H9 (cell line): ENCODE measurements at regions not wholly inside any gene's neighbourhood (a gene's known extent, or its start where the extent isn't known, plus 50 kb on each side); places are given as distances from the start of the nearest gene placed in this dataset.
"Not testable (repeated sequence)": the region's sequence is repeated elsewhere in the genome, so short reads cannot be mapped to it uniquely, and the experiment has no call there.

Source experiments
- DNase-seq: peaks from one replicate; pipeline ENCODE4 v3.0.0-alpha.2; 2017
- H2AFZ ChIP-seq: one replicate; pipeline ENCODE4 v1.6.1; 2013; ENCODE audit warnings: mild to moderate bottlenecking, low read length, control low read depth, moderate library complexity
- H2AK5ac ChIP-seq: 2 replicates; pipeline ENCODE4 v1.6.1; 2013; ENCODE audit warnings: low read length, control low read depth, mixed read lengths; ENCODE audit not compliant: insufficient read length
- H2BK120ac ChIP-seq: one replicate; pipeline ENCODE4 v1.6.1; 2013; ENCODE audit warnings: low read depth, mild to moderate bottlenecking, low read length, control low read depth, inconsistent platforms; ENCODE audit not compliant: poor library complexity, severe bottlenecking
- H2BK12ac ChIP-seq: 2 replicates; pipeline ENCODE4 v1.6.1; 2013; ENCODE audit warnings: low read length, control low read depth, mixed read lengths, low read depth; ENCODE audit not compliant: insufficient read length
- H2BK15ac ChIP-seq: 2 replicates; pipeline ENCODE4 v1.6.1; 2013; ENCODE audit warnings: low read depth, low read length, control low read depth
- H2BK20ac ChIP-seq: one replicate; pipeline ENCODE4 v1.6.1; 2013; ENCODE audit warnings: low read depth, mild to moderate bottlenecking, low read length, control low read depth, inconsistent platforms; ENCODE audit not compliant: poor library complexity, severe bottlenecking
- H2BK5ac ChIP-seq: 2 replicates; pipeline ENCODE4 v1.6.1; 2013; ENCODE audit warnings: low read length, control low read depth, mixed read lengths; ENCODE audit not compliant: insufficient read length
- H3K14ac ChIP-seq: 2 replicates; pipeline ENCODE4 v1.6.1; 2013; ENCODE audit warnings: low read length, control low read depth; ENCODE audit not compliant: insufficient read depth
- H3K18ac ChIP-seq: 2 replicates; pipeline ENCODE4 v1.6.1; 2013; ENCODE audit warnings: low read depth, mild to moderate bottlenecking, mixed read lengths, low read length, control low read depth; ENCODE audit not compliant: insufficient read length
- H3K23ac ChIP-seq: 2 replicates; pipeline ENCODE4 v1.6.1; 2013; ENCODE audit warnings: low read length, control low read depth, mixed read lengths, low read depth; ENCODE audit not compliant: insufficient read length
- H3K23me2 ChIP-seq: 2 replicates; pipeline ENCODE4 v1.6.1; 2013; ENCODE audit warnings: low read depth, mild to moderate bottlenecking, mixed read lengths, low read length, control low read depth; ENCODE audit not compliant: insufficient read length, poor library complexity, severe bottlenecking
- H3K27ac ChIP-seq: 2 replicates; pipeline ENCODE4 v1.5.1; 2013; ENCODE audit warnings: low read length, control low read depth, mixed read lengths, low read depth; ENCODE audit not compliant: insufficient read length
- H3K27me3 ChIP-seq: 2 replicates; pipeline ENCODE4 v1.6.1; 2013; ENCODE audit warnings: low read length, control low read depth, inconsistent platforms; ENCODE audit not compliant: insufficient read depth
- H3K4ac ChIP-seq: 2 replicates; pipeline ENCODE4 v1.6.1; 2013; ENCODE audit warnings: low read depth, mild to moderate bottlenecking, control low read depth, inconsistent platforms, low read length, moderate library complexity
- H3K4me1 ChIP-seq: 2 replicates; pipeline ENCODE4 v1.6.1; 2013; ENCODE audit warnings: low read length, control low read depth, inconsistent platforms; ENCODE audit not compliant: insufficient read depth
- H3K4me2 ChIP-seq: 2 replicates; pipeline ENCODE4 v1.6.1; 2013; ENCODE audit warnings: low read length, control low read depth, mixed read lengths; ENCODE audit not compliant: insufficient read length, insufficient read depth
- H3K56ac ChIP-seq: 2 replicates; pipeline ENCODE4 v1.6.1; 2013; ENCODE audit warnings: low read depth, mild to moderate bottlenecking, mixed read lengths, low read length, control low read depth; ENCODE audit not compliant: insufficient read length
- H3K79me1 ChIP-seq: 2 replicates; pipeline ENCODE4 v1.6.1; 2013; ENCODE audit warnings: low read depth, mild to moderate bottlenecking, moderate library complexity, low read length, control low read depth, inconsistent platforms; ENCODE audit not compliant: insufficient read depth, poor library complexity, severe bottlenecking
- H3K79me2 ChIP-seq: 2 replicates; pipeline ENCODE4 v1.6.1; 2013; ENCODE audit warnings: low read length, control low read depth, inconsistent platforms; ENCODE audit not compliant: insufficient read depth
- H3K9ac ChIP-seq: 2 replicates; pipeline ENCODE4 v1.6.1; 2013; ENCODE audit warnings: low read length, control low read depth, mixed read lengths; ENCODE audit not compliant: insufficient read length; ENCODE audit errors: extremely low read depth
- H3K9me3 ChIP-seq: one replicate; pipeline ENCODE4 v1.6.1; 2013; ENCODE audit warnings: low read depth, low read length, inconsistent platforms; ENCODE audit not compliant: control insufficient read depth
- H3T11ph ChIP-seq: one replicate; pipeline ENCODE4 v1.6.1; 2013; ENCODE audit warnings: mild to moderate bottlenecking, low read length, control low read depth, inconsistent platforms
- H4K20me1 ChIP-seq: one replicate; pipeline ENCODE4 v1.6.1; 2013; ENCODE audit not compliant: control insufficient read depth, insufficient read length, insufficient read depth
- H4K5ac ChIP-seq: 2 replicates; pipeline ENCODE4 v1.6.1; 2013; ENCODE audit warnings: low read depth, mild to moderate bottlenecking, mixed read lengths, low read length, control low read depth; ENCODE audit not compliant: insufficient read length
- H4K8ac ChIP-seq: replicated peaks from 2 replicates; pipeline ENCODE4 v1.6.1; 2013; ENCODE audit warnings: low read length, control low read depth, mixed read lengths, low read depth; ENCODE audit not compliant: insufficient read length
- H4K91ac ChIP-seq: 2 replicates; pipeline ENCODE4 v1.6.1; 2013; ENCODE audit warnings: low read depth, mild to moderate bottlenecking, moderate library complexity, mixed read lengths, low read length, control low read depth; ENCODE audit not compliant: insufficient read length
- H3K27ac Mint-ChIP-seq, 3 experiments: 2 replicates in 2 of 3; 3 replicates in 1 of 3; pipeline ENCODE4 v1.8.0; 2020 to 2021; ENCODE audit warnings: mixed read lengths in 3 of 3, mild to moderate bottlenecking in 1 of 3, moderate library complexity in 1 of 3
- H3K27me3 Mint-ChIP-seq: 2 replicates; pipeline ENCODE4 v1.8.0; 2021; ENCODE audit warnings: low read depth, mild to moderate bottlenecking, moderate library complexity, mixed read lengths
- H3K36me3 Mint-ChIP-seq, 3 experiments: 2 replicates in 2 of 3; 3 replicates in 1 of 3; pipeline ENCODE4 v1.8.0; 2020 to 2021; ENCODE audit warnings: low read depth in 3 of 3, mixed read lengths in 3 of 3; ENCODE audit not compliant: insufficient read depth in 1 of 3
- H3K4me1 Mint-ChIP-seq, 2 experiments: 2 replicates each; pipeline ENCODE4 v1.8.0; 2020; ENCODE audit warnings: mixed read lengths in 2 of 2
- H3K4me3 Mint-ChIP-seq, 2 experiments: 2 replicates in 1 of 2; 3 replicates in 1 of 2; pipeline ENCODE4 v1.8.0; 2020 to 2021; ENCODE audit warnings: mild to moderate bottlenecking in 2 of 2, mixed read lengths in 2 of 2, moderate library complexity in 1 of 2
- H3K9me3 Mint-ChIP-seq, 2 experiments: 2 replicates in 1 of 2; 3 replicates in 1 of 2; pipeline ENCODE4 v1.8.0; 2020; ENCODE audit warnings: mild to moderate bottlenecking in 2 of 2, mixed read lengths in 2 of 2, moderate library complexity in 1 of 2
- WGBS: extraction: QIAGEN DNeasy Blood & Tissue Kit; methylation state at CpG from one replicate; pipeline ENCODE4 v1.1.7; 2013; ENCODE audit warnings: missing lambda C conversion rate, low lambda C conversion rate, mixed read lengths; ENCODE audit not compliant: insufficient read length; ENCODE audit errors: extremely low coverage; 5-methylcytosine and 5-hydroxymethylcytosine counted together
- TF ChIP-seq, protein P1 (sequence below): fragments of 200-600 bp; sonication (generic); conservative IDR thresholded peaks from 3 replicates; pipeline ENCODE4 v1.8.0; 2021; ENCODE audit warnings: antibody characterized with exemption, mild to moderate bottlenecking

DNA sequence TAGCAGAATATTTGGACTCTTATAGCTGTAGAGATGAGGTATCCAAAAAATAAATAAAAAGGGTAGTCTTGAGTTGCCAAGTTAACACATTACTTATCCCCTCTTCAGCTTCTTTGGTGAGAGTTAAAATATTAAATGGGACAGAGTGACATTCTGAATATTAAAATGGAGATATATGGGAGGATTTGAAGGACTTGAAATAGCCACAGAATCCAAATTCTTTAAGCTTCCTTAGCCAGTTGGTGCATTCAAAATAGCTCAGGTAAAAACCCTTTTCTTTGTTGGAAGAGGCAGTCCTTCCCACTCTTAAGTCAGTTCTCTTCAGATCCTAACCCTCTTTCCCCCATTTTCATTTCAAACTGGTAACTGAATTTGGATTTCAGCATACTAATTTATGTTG, 130.1 kb upstream of the KLF12 start:
- H2BK12ac ChIP-seq: no peak overlapping the region
- Mint-ChIP-seq H3K4me3 (no peak overlapping the region), H3K27ac (no peak overlapping the region), H3K9me3 (peaks cover 0 to 23% of the 10 kb centered on the region in 2 experiments; a peak in 3 of 5 replicates), H3K36me3 (no peaks in the 10 kb centered on the region; a peak in 1 of 7 replicates), H3K27me3 (no peaks in the 10 kb centered on the region), H3K4me1 (no peaks in the 10 kb centered on the region)
- H3K4me2 ChIP-seq: no peak overlapping the region
- H3K18ac ChIP-seq: no peak overlapping the region
- H2BK20ac ChIP-seq: no peak overlapping the region
- no peak for DNase-seq
- H3K4ac ChIP-seq: no peak overlapping the region
- no peak overlapping the region for H2BK15ac ChIP-seq
- no peaks in the 10 kb centered on the region for H3K4me1 ChIP-seq
- no peak overlapping the region for H2BK5ac ChIP-seq
- H3T11ph ChIP-seq: no peak overlapping the region
- H2BK120ac ChIP-seq: no peak overlapping the region
- no peaks in the 10 kb centered on the region for H3K79me2 ChIP-seq
- no peak overlapping the region for H3K56ac ChIP-seq
- TF ChIP-seq, protein P1, sequence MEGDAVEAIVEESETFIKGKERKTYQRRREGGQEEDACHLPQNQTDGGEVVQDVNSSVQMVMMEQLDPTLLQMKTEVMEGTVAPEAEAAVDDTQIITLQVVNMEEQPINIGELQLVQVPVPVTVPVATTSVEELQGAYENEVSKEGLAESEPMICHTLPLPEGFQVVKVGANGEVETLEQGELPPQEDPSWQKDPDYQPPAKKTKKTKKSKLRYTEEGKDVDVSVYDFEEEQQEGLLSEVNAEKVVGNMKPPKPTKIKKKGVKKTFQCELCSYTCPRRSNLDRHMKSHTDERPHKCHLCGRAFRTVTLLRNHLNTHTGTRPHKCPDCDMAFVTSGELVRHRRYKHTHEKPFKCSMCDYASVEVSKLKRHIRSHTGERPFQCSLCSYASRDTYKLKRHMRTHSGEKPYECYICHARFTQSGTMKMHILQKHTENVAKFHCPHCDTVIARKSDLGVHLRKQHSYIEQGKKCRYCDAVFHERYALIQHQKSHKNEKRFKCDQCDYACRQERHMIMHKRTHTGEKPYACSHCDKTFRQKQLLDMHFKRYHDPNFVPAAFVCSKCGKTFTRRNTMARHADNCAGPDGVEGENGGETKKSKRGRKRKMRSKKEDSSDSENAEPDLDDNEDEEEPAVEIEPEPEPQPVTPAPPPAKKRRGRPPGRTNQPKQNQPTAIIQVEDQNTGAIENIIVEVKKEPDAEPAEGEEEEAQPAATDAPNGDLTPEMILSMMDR: no peak
- no peak overlapping the region for H3K14ac ChIP-seq
- no peak overlapping the region for H3K27ac ChIP-seq
- no peaks in the 10 kb centered on the region for H3K79me1 ChIP-seq
- H3K23ac ChIP-seq: no peak overlapping the region
- H4K8ac ChIP-seq: no peak overlapping the region
- no peak overlapping the region for H4K5ac ChIP-seq
- H2AK5ac ChIP-seq: no peak overlapping the region
- no peaks in the 10 kb centered on the region for H3K9me3 ChIP-seq
- H4K20me1 ChIP-seq: no peaks in the 10 kb centered on the region
- H2AFZ ChIP-seq: no peak overlapping the region
- H3K23me2 ChIP-seq: no peaks in the 10 kb centered on the region
- no peaks in the 10 kb centered on the region for H3K27me3 ChIP-seq
- H4K91ac ChIP-seq: no peak overlapping the region
- H3K9ac ChIP-seq: no peak overlapping the region

DNA sequence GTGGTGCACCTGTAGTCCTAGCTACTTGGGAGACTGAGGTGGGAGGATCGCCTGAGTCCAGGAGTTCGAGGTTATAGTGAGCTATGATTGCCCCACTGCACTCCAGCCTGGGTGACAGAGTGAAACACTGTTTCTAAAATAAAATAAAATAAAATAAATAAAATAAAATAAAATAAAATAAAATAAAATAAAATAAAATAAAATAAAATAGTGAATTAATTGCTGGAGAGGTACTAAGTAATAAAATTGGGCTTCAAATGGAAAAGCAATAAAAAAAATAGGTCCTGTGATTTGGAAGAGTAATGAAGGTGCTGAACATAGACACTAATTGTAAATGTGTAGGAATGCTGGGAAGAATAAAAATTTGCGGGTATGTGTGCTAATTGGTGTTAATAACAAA, 126.2 kb upstream of the KLF12 start:
- H2BK120ac ChIP-seq, H2BK15ac ChIP-seq, H2AFZ ChIP-seq, H3K4me3 Mint-ChIP-seq, H2BK20ac ChIP-seq, H2AK5ac ChIP-seq, DNase-seq, H3K4me2 ChIP-seq, H4K5ac ChIP-seq, H3K4ac ChIP-seq, H3K27ac ChIP-seq, H2BK5ac ChIP-seq, H4K8ac ChIP-seq, H3K23ac ChIP-seq, H3K27me3 ChIP-seq, H3K23me2 ChIP-seq, H3K56ac ChIP-seq, H3T11ph ChIP-seq, H3K36me3 Mint-ChIP-seq, H3K14ac ChIP-seq, H3K9ac ChIP-seq, H3K4me1 Mint-ChIP-seq, H3K4me1 ChIP-seq, H3K9me3 ChIP-seq, H3K18ac ChIP-seq, H4K91ac ChIP-seq, H3K27me3 Mint-ChIP-seq, H2BK12ac ChIP-seq, H4K20me1 ChIP-seq, H3K79me1 ChIP-seq, H3K79me2 ChIP-seq, H3K27ac Mint-ChIP-seq: not testable (repeated sequence)
- WGBS: no CpG with 5 or more reads among the region's 3 CpGs
- H3K9me3 Mint-ChIP-seq: peaks cover 0 to 15% of the 10 kb centered on the region in 2 experiments; a peak in 3 of 5 replicates
